ENCODE measurements at regions not wholly inside any gene's neighbourhood (a gene's known extent, or its start where the extent isn't known, plus 50 kb on each side); places are given as distances from the start of the nearest gene placed in this dataset.

GRCh38 chr6:113488061-113488460 lies 369.1 kb upstream of the MARCKS start:
- no peak for DNase-seq

GRCh38 chr6:113488812-113489685 lies 368.1 kb upstream of the MARCKS start:
- DNase-seq: no peak

GRCh38 chr6:113489952-113490746 lies 367.0 kb upstream of the MARCKS start:
- no peak for DNase-seq

GRCh38 chr6:113491376-113491775 lies 365.8 kb upstream of the MARCKS start:
- no peak for DNase-seq

GRCh38 chr6:113493991-113494390 lies 363.2 kb upstream of the MARCKS start:
- no peak for DNase-seq

GRCh38 chr6:113495521-113495920 lies 361.6 kb upstream of the MARCKS start:
- DNase-seq: no peak

- DNase-seq: no peak
Observed at GRCh38 chr6:113496166-113496565, 361.0 kb upstream of the MARCKS start.

GRCh38 chr6:113500221-113500620 lies 356.9 kb upstream of the MARCKS start:
- DNase-seq: no peak

GRCh38 chr6:113505084-113505699 lies 352.0 kb upstream of the MARCKS start:
- DNase-seq: no peak

GRCh38 chr6:113508249-113508648 lies 348.9 kb upstream of the MARCKS start:
- DNase-seq: no peak

GRCh38 chr6:113511100-113511499 lies 346.0 kb upstream of the MARCKS start:
- DNase-seq: no peak

- no peak for DNase-seq
Observed at GRCh38 chr6:113512576-113512975, 344.6 kb upstream of the MARCKS start.

- DNase-seq: no peak
Observed at GRCh38 chr6:113513086-113513485, 344.1 kb upstream of the MARCKS start.

GRCh38 chr6:113522376-113522775 lies 334.8 kb upstream of the MARCKS start:
- DNase-seq: no peak

- no peak for DNase-seq
Observed at GRCh38 chr6:113524826-113525225, 332.3 kb upstream of the MARCKS start.

GRCh38 chr6:113526553-113526952 lies 330.6 kb upstream of the MARCKS start:
- DNase-seq: no peak

GRCh38 chr6:113526995-113527394 lies 330.1 kb upstream of the MARCKS start:
- no peak for DNase-seq

GRCh38 chr6:113528111-113528510 lies 329.0 kb upstream of the MARCKS start:
- DNase-seq: no peak

GRCh38 chr6:113529196-113529595 lies 327.9 kb upstream of the MARCKS start:
- no peak for DNase-seq

GRCh38 chr6:113529879-113530278 lies 327.3 kb upstream of the MARCKS start:
- no peak for DNase-seq

- no peak for DNase-seq
Observed at GRCh38 chr6:113530769-113531168, 326.4 kb upstream of the MARCKS start.

- no peak for DNase-seq
Observed at GRCh38 chr6:113539202-113539601, 317.9 kb upstream of the MARCKS start.

GRCh38 chr6:113539623-113540022 lies 317.5 kb upstream of the MARCKS start:
- no peak for DNase-seq

GRCh38 chr6:113540466-113540865 lies 316.7 kb upstream of the MARCKS start:
- DNase-seq: no peak

Measured in NCI-H2171 (cell line).